LNCaP clone FGC (cell line): ENCODE measurements at regions not wholly inside any gene's neighbourhood (a gene's known extent, or its start where the extent isn't known, plus 50 kb on each side); places are given as distances from the start of the nearest gene placed in this dataset.

Experiments
- DNase-seq: peaks from one replicate; pipeline ENCODE4 v3.0.0-alpha.2; 2011; ENCODE audit warnings: low read depth
- H3K4me3 ChIP-seq: 2 replicates; pipeline ENCODE4 v1.5.1; 2011; ENCODE audit warnings: mild to moderate bottlenecking, low read depth, low read length, control low read depth
- TF ChIP-seq, protein P1 (sequence below): IDR thresholded peaks from 2 replicates; pipeline ENCODE4 v1.5.1; 2012; ENCODE audit warnings: mild to moderate bottlenecking; ENCODE audit not compliant: control insufficient read depth, insufficient read depth; ENCODE audit errors: extremely low read depth

- no peak for DNase-seq
- no peak overlapping the region for H3K4me3 ChIP-seq
- TF ChIP-seq, protein P1, sequence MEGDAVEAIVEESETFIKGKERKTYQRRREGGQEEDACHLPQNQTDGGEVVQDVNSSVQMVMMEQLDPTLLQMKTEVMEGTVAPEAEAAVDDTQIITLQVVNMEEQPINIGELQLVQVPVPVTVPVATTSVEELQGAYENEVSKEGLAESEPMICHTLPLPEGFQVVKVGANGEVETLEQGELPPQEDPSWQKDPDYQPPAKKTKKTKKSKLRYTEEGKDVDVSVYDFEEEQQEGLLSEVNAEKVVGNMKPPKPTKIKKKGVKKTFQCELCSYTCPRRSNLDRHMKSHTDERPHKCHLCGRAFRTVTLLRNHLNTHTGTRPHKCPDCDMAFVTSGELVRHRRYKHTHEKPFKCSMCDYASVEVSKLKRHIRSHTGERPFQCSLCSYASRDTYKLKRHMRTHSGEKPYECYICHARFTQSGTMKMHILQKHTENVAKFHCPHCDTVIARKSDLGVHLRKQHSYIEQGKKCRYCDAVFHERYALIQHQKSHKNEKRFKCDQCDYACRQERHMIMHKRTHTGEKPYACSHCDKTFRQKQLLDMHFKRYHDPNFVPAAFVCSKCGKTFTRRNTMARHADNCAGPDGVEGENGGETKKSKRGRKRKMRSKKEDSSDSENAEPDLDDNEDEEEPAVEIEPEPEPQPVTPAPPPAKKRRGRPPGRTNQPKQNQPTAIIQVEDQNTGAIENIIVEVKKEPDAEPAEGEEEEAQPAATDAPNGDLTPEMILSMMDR, result no peak
Measured at GRCh38 chr6:106732376-106732940, 103.1 kb downstream of the QRSL1 start.

GRCh38 chr6:106731843-106732160, 102.4 kb downstream of the QRSL1 start:
- TF ChIP-seq, protein P1, result no peak
- no peak for DNase-seq
- no peak overlapping the region for H3K4me3 ChIP-seq

DNA sequence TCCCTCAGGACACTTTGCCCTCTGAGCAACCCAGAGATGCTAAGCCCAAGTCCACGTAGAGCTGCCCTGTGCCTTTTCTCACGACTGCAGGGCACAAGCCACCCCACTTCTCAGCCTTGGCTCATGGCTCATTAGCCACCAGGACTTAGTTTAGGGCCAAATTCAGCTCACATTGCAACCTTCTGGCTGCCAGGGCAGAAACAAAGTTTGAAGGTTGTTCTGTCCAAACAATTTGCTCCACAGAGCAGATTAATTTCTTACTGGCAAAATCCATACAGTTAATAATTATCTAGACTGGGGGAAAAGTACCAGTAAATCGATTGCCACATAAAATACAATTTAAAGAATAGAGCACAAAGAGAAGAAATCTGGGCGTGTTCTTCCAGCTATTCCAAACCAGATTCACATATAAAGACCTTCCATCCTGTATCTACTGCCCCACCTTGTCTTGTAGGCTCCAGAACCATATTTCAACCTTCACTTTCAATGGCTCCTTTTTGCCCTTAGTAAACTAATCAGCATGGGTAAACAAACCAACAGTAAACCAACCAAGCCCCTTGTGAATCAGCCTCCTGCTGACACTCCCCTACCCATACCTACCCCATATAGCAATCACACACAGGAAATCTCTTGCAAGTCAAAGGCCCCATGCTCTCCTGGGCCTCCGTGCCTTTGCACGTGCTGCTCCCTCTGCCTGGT, 101.9 kb downstream of the QRSL1 start:
- TF ChIP-seq, protein P1, result no peak
- no peak overlapping the region for H3K4me3 ChIP-seq
- no peak for DNase-seq

- TF ChIP-seq, protein P1, result no peak
- no peak for DNase-seq
Measured at GRCh38 chr6:106730718-106731117, 101.3 kb downstream of the QRSL1 start.

DNA sequence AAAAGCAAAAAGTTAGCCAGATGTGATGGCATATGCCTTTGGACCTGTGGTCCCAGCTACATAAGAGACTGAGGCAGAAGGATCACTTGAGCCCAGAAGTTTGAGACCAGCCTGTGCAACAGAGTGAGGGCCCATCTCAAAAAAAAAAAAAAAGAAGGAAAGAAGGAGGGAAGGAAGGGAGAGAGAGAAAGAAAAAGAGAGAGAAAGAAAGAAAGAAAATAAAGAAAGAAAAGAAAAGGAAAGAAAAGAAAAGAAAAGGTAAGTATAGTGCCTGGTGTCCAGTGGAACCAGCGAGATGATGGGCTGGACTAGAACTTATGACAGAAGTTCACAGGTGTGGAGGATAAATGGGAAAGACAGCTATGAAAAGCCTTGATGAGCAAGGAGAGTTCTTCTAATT, 100.9 kb downstream of the QRSL1 start:
- H3K4me3 ChIP-seq, result no peak overlapping the region
- DNase-seq, result no peak
- TF ChIP-seq, protein P1, result no peak

More at GRCh38 chr6:106730718-106731117, 101.3 kb downstream of the QRSL1 start:
- no peak overlapping the region for H3K4me3 ChIP-seq

- DNase-seq, result no peak
- TF ChIP-seq, protein P1, result no peak
- no peak overlapping the region for H3K4me3 ChIP-seq
Measured at GRCh38 chr6:106729841-106730240, 100.5 kb downstream of the QRSL1 start.
